T1000 (cell line): ENCODE measurements at regions not wholly inside any gene's neighbourhood (a gene's known extent, or its start where the extent isn't known, plus 50 kb on each side); places are given as distances from the start of the nearest gene placed in this dataset.

Experiments used
- DNase-seq: peaks from one replicate; lab custom pipeline; 2025; ENCODE audit warnings: mixed read lengths; lab: John Stamatoyannopoulos, UW

GRCh38 chr12:115423546-115423987, 739.6 kb upstream of the TBX3 start:
- no peak for DNase-seq

GRCh38 chr12:115422845-115423545, 739.0 kb upstream of the TBX3 start:
- DNase-seq, result no peak

GRCh38 chr12:115421796-115422709, 738.1 kb upstream of the TBX3 start:
- no peak for DNase-seq

- DNase-seq, result no peak
Measured at GRCh38 chr12:115421350-115421749, 737.4 kb upstream of the TBX3 start.

GRCh38 chr12:115419145-115419646, 735.2 kb upstream of the TBX3 start:
- no peak for DNase-seq

- DNase-seq, result no peak
Measured at GRCh38 chr12:115417610-115418009, 733.6 kb upstream of the TBX3 start.

- DNase-seq, result no peak
Measured at GRCh38 chr12:115416869-115417268, 732.9 kb upstream of the TBX3 start.

GRCh38 chr12:115413626-115414025, 729.7 kb upstream of the TBX3 start:
- DNase-seq, result no peak

GRCh38 chr12:115412831-115413230, 728.9 kb upstream of the TBX3 start:
- no peak for DNase-seq

GRCh38 chr12:115411121-115411520, 727.1 kb upstream of the TBX3 start:
- no peak for DNase-seq

GRCh38 chr12:115408642-115409041, 724.7 kb upstream of the TBX3 start:
- DNase-seq, result no peak

GRCh38 chr12:115407723-115408122, 723.7 kb upstream of the TBX3 start:
- DNase-seq, result no peak

- DNase-seq, result no peak
Measured at GRCh38 chr12:115407036-115407435, 723.1 kb upstream of the TBX3 start.

- DNase-seq, result no peak
Measured at GRCh38 chr12:115405471-115405860, 721.5 kb upstream of the TBX3 start.

GRCh38 chr12:115404761-115405470, 720.9 kb upstream of the TBX3 start:
- peak; percentile 92 for DNase-seq

- no peak for DNase-seq
Measured at GRCh38 chr12:115403689-115404088, 719.7 kb upstream of the TBX3 start.

GRCh38 chr12:115403253-115403652, 719.3 kb upstream of the TBX3 start:
- DNase-seq, result no peak

GRCh38 chr12:115402443-115403180, 718.6 kb upstream of the TBX3 start:
- DNase-seq, result no peak

GRCh38 chr12:115401761-115402160, 717.8 kb upstream of the TBX3 start:
- DNase-seq, result no peak

GRCh38 chr12:115400011-115400410, 716.0 kb upstream of the TBX3 start:
- DNase-seq, result no peak

- DNase-seq, result no peak
Measured at GRCh38 chr12:115398311-115398781, 714.4 kb upstream of the TBX3 start.
